MV-4-11 (cell line): ENCODE measurements at regions not wholly inside any gene's neighbourhood (a gene's known extent, or its start where the extent isn't known, plus 50 kb on each side); places are given as distances from the start of the nearest gene placed in this dataset.

Experiments
- DNase-seq: peaks from one replicate; lab custom pipeline; 2025; lab: John Stamatoyannopoulos, UW

DNA sequence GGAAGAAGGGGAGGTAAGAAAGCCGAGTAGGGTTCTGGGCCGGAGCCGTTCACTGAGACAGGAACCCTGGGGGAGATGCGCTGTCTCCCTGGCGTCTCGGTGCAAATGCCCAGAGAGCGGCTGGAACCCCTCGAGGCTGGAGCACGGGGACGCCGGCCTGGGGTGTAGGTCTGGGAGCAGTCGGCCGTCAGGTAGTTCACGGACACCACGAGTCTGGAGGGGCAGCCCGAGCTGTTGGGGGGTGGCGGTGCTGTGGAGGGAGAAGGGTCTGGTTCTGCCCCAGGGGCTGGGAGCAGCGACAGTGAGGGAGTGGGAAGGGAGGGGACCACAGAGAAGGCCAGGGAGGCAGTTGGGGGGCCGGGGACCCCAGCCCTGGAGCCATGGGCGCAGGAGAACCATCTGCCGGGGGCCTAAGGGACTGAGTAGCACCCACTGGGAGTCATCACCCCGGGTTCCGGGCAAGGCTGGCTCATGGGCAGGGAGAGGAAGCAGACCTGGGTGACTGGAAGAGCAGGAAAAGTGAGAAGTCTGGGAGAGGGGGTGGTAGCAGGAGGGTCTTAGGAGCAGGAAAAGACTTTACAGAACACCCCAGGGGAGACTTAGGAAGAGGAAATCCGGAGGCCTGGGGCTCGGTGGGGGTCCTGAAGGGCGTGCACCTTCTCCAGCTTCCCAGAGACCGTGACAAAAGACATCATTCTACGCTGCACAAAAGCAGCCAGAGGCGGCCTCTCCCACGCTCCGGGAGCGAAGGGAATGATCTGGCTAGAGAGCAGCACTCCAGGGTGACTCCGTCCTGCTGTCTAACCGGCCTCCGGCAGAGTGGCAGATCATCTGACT lies 173.1 kb upstream of the SOX1 start:
- no peak for DNase-seq

DNA sequence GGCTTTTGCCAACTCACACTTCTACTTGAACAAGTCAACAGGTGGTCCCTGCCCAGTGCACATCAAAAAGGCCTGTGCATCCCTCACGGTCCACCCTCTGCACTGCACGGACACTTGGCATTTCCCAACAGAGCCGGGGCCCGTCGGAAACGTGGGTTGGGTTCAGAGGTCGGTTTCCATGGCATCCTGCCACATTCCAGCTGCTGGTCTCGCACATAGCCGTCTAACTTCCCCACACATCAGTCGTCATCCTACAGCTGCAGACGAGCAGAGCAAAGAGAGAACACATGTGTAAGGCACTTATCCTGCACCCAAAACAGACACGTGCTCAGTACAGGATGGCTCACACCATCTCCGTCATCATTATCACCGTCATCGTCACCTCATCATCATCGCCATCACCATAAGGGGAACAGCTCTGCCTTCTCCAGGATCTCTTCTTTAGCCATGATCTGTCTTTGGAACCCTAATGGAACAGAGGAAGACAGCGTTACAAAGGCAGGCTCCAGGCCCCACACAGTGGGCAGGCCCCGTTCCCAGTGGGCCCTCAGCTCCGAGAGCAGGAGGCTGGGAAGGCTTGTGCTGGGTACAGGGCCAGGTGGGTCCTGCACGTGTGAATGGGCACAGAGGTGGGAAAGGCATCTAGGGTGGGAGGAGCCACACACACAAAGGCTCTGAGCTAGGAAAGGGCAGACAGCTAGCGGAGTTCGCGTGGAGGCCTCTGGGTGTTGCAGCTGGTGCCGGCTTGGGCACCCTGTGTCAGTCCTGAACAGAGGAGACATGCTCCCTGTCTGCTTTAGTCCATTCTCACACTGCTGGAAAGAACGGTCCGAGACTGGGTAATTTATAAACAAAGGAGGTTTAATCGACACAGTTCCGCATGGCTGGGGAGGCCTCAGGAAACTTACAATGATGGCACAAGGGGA lies 170.8 kb upstream of the SOX1 start:
- DNase-seq = no peak

DNA sequence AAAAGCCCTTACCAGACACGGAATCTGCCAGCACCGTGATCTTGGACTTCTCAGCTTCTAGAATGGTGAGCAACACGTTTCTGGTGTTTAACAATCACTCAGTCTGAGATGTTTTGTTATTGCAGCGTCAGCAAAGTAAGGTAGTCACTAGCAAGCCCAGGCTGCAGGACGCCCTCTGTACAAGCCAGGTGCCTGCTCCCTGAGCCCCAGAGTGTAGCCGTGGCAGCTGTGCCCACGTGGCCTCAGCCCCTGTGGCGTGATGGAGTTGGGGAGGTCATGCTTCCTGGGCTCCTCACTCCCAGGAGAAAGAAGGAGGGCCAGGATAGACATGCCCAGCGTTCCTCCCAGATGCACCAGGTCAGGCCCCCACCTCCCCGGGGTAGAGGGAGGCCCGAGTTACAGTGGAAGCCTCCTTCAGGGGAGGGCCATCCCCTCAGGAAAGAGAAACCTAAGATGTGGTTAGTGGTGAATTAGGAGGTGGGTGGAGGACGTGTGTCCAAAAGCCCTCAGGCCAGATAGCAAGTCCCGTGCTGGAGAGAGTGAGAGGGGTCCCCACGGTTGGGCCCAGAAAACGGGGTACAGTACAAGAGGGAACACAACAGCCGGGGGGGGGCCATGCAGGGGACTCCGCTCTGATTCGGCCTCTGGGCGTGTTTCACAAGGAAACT lies 169.6 kb upstream of the SOX1 start:
- no peak for DNase-seq

DNA sequence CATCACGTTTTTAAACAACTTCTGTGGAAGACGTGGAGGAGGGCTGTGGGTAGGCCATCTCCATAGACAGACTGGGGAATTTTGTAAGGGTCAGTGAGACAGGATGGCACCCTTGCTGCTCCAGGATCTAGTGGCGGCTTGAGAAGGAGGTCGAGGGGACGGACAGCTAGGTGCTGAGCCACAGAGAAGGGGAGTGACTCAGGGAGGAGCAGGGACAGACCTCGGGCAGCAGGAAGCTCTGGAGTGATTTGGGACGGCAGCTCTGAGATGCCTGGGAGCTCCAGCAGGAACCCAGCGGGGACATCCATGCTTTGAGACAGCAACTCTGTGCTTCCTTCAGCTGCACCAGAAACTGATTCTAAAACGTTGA lies 169.1 kb upstream of the SOX1 start:
- DNase-seq = no peak

DNA sequence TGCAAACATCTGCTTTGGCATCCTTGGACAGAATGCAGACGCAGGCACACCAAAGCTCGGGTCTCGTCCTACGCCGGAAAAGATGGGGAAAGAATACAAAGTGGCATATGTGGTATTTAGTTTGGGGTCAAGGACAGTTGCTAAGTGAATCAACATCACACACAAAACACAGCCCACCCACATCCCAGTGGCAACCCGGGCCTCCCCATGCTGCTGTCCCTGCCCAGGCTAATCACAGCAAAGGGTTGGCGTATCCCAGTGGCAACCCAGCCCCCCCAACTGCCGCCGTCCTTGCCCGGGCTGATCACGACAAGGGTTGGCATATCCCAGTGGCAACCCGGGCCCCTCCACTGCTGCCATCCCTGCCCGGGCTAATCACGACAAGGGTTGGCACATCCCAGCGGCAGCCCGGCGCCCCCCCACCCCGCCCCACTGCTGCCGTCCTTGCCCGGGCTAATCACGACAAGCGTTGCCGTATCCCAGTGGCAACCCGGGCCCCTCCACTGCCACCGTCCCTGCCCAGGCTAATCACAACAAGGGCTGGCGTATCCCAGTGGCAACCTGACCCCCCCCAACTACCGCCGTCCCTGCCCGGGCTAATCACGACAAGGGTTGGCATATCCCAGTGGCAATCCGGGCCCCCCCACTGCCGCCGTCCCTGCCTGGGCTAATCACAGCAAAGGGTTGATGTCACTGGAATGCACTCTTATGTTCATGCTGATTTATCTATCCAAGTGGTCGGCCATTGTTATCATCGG lies 167.8 kb upstream of the SOX1 start:
- no peak for DNase-seq

DNA sequence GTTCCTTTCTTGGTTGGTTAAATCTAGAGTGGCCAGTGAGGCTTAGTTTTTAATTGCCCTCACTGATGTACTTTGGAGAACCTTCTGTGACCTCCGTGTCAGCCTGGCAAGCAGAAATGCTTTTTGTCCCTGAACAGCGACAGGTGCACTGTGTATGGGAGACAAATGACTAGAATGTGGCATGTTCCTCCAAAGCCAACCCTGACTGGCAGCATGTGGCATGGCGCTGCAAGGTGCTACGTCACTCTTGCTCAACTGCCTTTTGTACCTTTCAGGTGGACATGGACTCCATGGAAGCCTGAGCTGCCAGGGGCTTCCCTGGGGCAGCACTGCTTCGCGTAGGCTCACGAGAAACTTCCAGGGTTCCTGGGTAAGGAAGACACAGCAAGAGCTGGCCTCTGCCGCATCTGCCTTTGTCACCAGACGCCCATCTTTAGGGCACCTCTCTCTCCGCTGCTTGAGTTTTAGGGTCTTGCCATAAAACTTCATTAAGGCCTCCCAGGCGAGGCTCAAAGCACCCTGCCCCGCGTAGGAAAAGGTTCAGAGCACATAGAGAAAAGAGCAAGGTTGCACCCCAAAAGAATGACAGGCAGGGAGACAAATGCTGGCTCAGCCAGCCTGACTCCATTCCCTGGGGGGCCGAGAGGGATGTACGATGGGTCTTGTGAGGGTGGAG lies 167.1 kb upstream of the SOX1 start:
- DNase-seq = no peak

DNA sequence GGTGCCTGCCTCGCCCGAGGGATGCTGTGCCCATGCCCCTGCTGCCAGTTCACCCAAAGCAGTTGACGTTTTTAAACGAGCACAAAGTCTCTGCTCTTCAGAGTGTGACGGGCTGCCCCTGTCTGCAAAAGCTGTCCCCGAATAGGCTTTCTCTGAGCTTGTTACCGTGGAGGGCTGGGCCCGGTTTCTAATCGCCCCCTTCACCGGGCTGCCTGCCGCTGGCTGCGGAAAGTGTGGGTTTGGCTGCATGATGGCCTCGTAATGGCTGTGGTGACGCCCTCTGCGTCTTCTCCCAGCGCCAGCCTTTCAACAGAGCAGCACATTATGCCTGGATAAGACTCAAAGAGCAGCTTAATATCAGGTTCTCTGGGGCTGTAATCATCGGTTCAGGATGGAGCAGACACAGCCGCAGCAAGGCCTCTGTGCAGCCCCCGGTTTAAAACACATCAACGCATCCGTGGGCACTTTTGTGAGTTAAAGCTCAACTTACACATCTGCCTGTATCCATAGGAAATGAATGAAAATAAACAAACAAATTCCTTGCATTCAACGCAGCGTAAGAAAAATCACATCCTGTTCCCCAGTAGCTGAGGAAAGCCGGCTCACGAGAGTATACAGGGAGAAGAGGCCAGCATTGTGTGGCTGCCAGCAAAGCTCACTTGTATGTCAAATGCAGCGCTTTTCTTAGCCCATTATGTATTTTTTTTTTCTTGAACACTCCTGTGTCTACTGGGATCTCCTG lies 166.4 kb upstream of the SOX1 start:
- DNase-seq = no peak

DNA sequence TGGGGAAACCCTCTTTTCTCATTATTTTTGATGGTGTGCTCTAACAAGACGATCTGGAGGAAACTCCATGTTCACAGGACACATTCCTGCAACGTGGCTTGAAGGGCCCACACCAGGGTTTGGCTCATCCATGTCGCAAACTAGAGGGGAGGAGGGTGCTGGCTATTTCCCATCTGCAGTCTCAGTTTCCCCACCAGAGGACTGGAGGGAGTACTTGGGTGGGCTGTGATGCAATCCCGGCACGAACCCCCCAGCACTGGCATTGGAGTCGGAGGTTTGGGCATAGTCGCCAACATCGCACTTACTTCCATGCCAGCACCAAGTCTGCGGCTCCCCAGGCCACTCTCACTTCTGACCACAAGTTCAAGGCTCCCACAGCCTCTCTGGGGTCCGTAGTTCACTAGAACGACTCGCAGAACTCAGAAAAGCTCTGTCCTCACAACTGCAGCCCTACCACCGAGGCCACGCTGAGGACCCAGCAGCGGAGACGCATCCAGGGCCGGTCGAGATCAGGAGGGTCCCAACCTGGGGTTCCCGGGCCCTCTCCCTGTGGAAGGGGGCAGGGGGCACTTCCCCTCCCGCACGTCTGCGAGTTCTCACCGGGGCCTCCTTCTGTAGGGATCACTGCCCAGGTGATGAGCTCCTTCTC lies 165.6 kb upstream of the SOX1 start:
- DNase-seq = no peak

DNA sequence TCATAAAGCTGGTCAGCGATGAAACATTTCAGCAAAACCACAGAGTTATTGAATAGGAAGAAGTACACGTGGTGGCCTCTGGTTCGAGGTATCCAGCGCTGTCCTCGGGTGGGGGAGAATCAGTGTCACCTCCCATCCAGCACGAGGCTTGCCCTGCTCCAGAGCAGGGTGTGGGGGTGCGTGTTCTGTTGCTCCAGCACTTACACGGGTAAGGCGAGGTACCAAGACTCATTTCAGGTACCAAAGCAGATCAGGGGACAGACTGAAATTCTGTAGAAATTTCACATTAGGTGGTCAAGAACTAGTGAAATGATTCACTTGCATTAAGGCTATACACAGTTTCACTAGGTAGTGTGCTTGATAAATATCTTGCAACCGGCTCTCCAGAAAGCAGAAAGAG lies 164.2 kb upstream of the SOX1 start:
- DNase-seq = no peak

DNA sequence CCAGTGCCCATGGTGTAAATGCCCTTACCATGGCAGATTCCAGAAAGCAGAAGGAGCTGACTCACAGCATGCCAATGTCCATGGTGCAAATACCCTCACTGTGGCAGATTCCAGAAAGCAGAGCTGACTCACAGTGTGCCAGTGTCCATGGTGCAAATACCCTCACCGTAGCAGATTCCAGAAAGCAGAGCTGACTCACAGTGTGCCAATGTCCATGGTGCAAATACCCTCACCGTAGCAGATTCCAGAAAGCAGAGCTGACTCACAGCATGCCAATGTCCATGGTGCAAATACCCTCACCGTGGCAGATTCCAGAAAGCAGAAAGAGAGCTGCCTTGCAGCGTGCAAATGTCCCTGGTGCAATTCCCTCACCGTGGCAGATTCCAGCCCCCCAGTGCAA lies 163.8 kb upstream of the SOX1 start:
- no peak for DNase-seq

DNA sequence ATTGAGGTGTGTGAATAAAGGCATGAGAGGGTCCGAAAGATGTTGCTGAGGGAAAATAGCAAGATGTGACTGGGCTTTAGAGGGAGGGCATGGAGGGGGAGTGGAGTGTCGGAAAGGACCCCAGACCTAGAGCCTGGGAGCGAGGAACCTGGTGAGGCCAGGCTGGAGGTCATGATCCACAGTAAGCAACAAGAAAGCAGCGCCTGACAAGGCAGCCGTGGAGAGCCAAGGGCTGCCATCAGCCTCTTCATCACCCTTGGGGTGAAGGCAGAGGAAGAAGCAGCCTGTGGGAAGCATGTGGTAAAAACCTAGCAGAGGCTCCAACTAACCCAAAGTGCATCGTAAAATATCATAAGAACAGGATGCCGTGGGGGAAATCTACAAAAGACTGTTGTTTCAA lies 162.8 kb upstream of the SOX1 start:
- DNase-seq = no peak

DNA sequence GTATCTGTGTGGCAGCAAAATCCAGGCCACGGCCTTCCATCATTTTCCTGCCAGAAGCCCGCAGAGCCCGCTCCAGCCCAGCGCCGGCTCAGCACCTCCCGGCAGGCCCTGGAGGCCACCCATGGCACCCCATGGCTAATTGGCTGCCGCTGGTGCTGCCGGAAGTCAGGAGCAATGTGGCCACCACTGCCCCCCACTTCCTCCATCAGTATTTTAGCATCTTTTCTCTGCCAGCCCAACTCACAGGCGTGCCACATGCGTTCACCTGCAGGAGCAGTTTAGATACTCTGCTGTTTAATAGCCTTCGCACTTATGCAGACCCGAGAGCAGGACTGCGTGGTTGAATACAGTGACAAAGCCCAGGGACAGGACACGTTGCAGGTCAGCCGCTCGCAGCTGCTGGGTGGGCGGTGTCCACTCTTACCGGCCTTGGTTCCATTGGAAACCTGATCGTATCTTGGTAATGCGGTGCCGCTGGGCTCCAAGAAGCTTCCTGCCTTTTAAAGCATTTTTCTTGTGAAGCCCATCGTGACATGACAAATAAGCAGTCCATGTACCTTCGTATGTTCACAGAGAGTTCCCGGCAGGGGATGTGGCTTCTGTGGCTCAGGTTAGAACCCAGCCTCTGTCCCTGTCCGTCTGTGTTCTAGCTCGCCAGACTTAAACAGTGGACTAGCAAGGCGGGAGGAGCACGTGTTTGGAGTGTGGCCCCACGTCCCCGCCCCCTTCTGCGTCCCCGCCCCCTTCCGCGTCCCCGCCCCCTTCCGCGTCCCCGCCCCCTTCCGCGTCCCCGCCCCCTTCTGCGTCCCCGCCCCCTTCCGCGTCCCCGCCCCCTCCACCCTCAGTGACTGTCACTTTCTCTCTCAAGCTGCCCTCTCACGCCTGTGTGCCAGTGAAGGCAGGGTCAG lies 162.0 kb upstream of the SOX1 start:
- DNase-seq = no peak

DNA sequence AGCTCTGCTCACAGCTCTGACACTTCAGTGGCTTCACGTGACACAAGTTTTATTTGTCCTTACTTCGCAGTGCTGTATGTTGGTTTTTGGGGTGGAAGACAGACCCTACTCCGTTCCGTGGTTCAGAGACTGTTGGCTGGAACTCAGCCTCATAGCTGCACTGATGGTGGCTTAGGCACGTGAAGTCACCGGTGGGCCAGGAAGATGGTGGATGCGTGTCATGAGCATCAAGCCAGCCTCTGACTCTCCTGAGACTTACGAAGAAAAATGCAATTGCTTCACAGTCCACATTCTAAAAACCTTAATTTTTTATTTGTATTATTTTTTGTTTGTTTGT lies 161.4 kb upstream of the SOX1 start:
- DNase-seq = no peak

DNA sequence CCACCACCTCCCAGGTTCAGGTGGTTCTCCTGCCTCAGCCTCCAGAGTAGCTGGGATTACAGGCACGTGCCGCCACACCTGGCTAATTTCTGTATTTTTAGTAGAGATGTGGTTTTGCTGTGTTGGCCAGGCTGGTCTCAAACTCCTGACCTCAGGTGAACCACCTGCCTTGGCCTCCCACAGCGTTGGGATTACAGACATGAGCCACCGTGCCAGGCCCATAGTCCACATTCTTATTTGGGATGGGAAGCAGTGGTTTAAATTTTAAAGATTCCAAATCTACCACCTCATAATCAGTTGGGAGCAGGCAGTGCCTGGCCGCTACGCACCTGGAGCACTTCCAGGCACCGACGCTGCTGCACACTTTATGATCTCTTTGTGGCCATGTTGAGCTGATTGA lies 160.6 kb upstream of the SOX1 start:
- DNase-seq = no peak

DNA sequence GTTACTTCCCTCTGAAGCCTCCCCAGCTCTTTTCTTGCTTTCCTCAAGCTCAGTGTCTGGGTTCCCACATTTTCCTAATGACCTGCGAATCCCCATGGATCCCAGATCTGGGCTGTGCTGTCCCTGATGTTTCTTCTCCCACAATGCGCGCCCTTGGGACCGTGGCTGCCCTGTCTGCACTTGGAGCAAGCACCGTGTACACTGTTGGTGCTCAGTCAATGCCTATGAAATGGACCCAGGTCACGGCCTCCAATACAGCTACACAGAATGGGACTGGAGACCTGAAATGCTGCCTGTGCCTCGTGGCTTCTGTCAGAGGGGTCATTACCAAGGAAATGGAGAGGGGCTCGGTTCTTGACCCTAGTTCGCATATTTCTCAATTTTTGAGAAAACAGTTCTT lies 160.1 kb upstream of the SOX1 start:
- DNase-seq = no peak

DNA sequence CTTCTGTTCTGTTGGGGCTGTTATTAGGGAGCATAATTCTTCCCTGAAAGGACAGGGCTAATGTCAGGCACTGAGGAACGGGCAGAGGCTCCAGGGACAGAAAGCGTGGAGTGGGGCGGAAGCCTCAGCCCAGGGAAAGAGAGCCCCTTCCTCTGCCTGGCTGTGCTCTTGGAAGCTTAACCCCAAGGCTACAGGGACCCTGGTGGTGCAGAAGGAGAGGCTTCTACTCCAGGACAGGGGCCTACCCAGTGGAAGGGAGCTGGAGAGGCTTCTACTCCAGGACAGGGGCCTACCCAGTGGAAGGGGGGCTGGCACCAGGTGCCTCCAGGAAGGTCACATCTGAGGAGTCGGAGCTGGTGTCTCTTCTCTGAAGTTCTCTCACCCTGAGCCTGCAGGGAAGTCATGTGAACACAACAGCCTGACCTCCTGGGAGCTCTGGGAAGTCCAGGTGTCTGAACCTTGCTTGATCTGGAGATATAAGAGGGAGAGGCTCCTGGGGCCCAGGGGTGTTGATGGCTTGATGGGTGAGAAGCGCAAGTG lies 159.5 kb upstream of the SOX1 start:
- DNase-seq = no peak

DNA sequence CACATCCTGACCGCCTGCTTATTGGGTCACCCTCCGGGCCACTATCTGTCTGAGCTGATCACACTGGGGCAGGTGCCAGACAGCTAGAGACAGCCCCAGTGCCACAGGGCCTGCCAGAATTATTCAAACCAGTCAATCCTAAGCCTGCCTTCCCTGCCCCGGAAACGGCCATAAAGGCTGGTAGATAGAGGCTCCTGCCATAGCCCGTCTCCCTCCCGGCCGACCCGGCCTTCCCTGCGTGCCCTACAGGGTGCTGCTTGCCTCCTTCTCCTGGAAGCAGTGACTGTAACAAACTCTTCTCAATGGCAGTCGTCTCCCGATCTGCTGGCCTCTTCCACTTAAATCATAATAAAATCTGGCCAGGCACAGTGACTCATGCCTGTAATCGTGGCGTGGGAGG lies 158.6 kb upstream of the SOX1 start:
- DNase-seq = no peak

DNA sequence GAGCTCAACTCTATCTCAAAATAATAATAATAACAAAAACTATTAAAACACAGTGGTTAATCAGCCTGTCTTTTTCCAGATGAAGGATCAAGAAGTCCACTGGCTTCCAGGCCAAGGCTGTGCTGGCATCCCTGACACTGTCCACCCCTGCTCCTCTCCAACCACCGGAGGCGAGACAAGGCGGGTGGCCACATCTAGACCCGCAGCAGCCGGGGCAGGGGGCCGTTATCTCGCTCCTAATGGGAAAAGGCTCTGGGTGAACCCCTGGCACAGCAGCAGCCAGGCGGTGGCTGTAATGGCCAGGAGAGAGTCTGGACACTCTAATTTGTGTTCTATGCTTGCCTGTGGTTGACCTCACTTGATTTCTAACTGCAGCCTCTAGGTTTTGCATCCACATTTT lies 158.0 kb upstream of the SOX1 start:
- no peak for DNase-seq

DNA sequence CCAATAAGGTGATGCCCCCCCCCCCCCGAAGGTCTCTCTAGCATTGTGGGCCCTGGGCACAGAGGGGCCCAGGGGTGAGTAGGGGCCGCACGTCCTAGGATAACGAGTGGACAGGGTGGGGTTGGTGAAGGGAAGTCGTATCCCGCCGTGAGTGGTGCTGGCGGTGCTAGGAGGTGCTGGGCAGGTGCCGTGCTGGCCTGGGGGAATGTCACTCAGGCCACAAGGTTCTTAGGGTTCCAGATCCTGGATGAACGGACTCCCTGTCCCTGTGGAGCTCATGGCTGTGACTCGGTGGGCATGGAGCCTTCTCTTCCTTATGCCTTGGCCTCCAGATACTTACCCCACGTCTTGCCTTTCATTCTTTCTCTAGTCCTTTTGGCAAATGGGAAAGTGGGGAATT lies 157.4 kb upstream of the SOX1 start:
- no peak for DNase-seq
